ENCODE measurements at regions not wholly inside any gene's neighbourhood (a gene's known extent, or its start where the extent isn't known, plus 50 kb on each side); places are given as distances from the start of the nearest gene placed in this dataset.

- DNase-seq (ENCODE audit: extremely low read depth, low read depth): no peak
- no peak for TF ChIP-seq CTCF (IDR thresholded peaks at IDR 0.05; ENCODE audit: low read depth, low read length)
These were observed 512.5 kb downstream of the PLCL1 start for GRCh38 chr2:198316852-198317396.

- peak; percentile 7 for DNase-seq (ENCODE audit: extremely low read depth, low read depth)
- TF ChIP-seq CTCF (IDR thresholded peaks at IDR 0.05; ENCODE audit: low read depth, low read length): no peak
These were observed 511.6 kb downstream of the PLCL1 start for GRCh38 chr2:198315791-198316630.

- DNase-seq (ENCODE audit: extremely low read depth, low read depth): peak; percentile 41
- TF ChIP-seq CTCF (IDR thresholded peaks at IDR 0.05; ENCODE audit: low read depth, low read length): peak; percentile 79
These were observed 510.3 kb downstream of the PLCL1 start for GRCh38 chr2:198314559-198315153.

- no peak for TF ChIP-seq CTCF (IDR thresholded peaks at IDR 0.05; ENCODE audit: low read depth, low read length)
- DNase-seq (ENCODE audit: extremely low read depth, low read depth): no peak
These were observed 508.4 kb downstream of the PLCL1 start for GRCh38 chr2:198312596-198313483.

- no peak for TF ChIP-seq CTCF (IDR thresholded peaks at IDR 0.05; ENCODE audit: low read depth, low read length)
- no peak for DNase-seq (ENCODE audit: extremely low read depth, low read depth)
These were observed 506.6 kb downstream of the PLCL1 start for GRCh38 chr2:198311020-198311419.

GRCh38 chr2:198309673-198310280, 505.4 kb downstream of the PLCL1 start:
- DNase-seq (ENCODE audit: extremely low read depth, low read depth): no peak
- peak; percentile 87 for TF ChIP-seq CTCF (IDR thresholded peaks at IDR 0.05; ENCODE audit: low read depth, low read length)
